ENCODE measurements at regions not wholly inside any gene's neighbourhood (a gene's known extent, or its start where the extent isn't known, plus 50 kb on each side); places are given as distances from the start of the nearest gene placed in this dataset.

- no peak overlapping the region for H3K4me3 ChIP-seq (ENCODE audit: low read length)
- H3K36me3 ChIP-seq (ENCODE audit: insufficient read depth, low read length), result no peaks in the 10 kb centered on the region
- H3K4me1 ChIP-seq (ENCODE audit: control insufficient read depth, insufficient read depth, low read length), result no peaks in the 10 kb centered on the region
- H3K4me2 ChIP-seq (ENCODE audit: low read length), result no peak overlapping the region
- no peak overlapping the region for H3K9ac ChIP-seq (ENCODE audit: low read depth, low read length)
- H3K27me3 ChIP-seq (ENCODE audit: control insufficient read depth, insufficient read depth, low read length), result peaks cover 20% of the 10 kb centered on the region
- H3K9me3 ChIP-seq (replicated peaks; ENCODE audit: low read length), result no peaks in the 10 kb centered on the region
Observed at GRCh38 chr4:38230821-38231563, 270.8 kb downstream of the PTTG2 start.

GRCh38 chr4:38231626-38232025 lies 271.4 kb downstream of the PTTG2 start:
- no peaks in the 10 kb centered on the region for H3K9me3 ChIP-seq (replicated peaks; ENCODE audit: low read length)
- H3K4me1 ChIP-seq (ENCODE audit: control insufficient read depth, insufficient read depth, low read length), result no peaks in the 10 kb centered on the region
- peaks cover 20% of the 10 kb centered on the region for H3K27me3 ChIP-seq (ENCODE audit: control insufficient read depth, insufficient read depth, low read length)
- no peak overlapping the region for H3K4me2 ChIP-seq (ENCODE audit: low read length)
- no peak overlapping the region for H3K9ac ChIP-seq (ENCODE audit: low read depth, low read length)
- no peak overlapping the region for H3K4me3 ChIP-seq (ENCODE audit: low read length)
- no peaks in the 10 kb centered on the region for H3K36me3 ChIP-seq (ENCODE audit: insufficient read depth, low read length)

- H3K27me3 ChIP-seq (ENCODE audit: control insufficient read depth, insufficient read depth, low read length), result peaks cover 20% of the 10 kb centered on the region
- no peak overlapping the region for H3K9ac ChIP-seq (ENCODE audit: low read depth, low read length)
- H3K4me2 ChIP-seq (ENCODE audit: low read length), result no peak overlapping the region
- no peak overlapping the region for H3K4me3 ChIP-seq (ENCODE audit: low read length)
- H3K9me3 ChIP-seq (replicated peaks; ENCODE audit: low read length), result no peaks in the 10 kb centered on the region
- no peaks in the 10 kb centered on the region for H3K36me3 ChIP-seq (ENCODE audit: insufficient read depth, low read length)
- no peaks in the 10 kb centered on the region for H3K4me1 ChIP-seq (ENCODE audit: control insufficient read depth, insufficient read depth, low read length)
Observed at GRCh38 chr4:38232741-38233140, 272.5 kb downstream of the PTTG2 start.

- Histone ChIP-seq H3K9me3 (replicated peaks; ENCODE audit: low read length) (no peaks in the 10 kb centered on the region), H3K36me3 (ENCODE audit: insufficient read depth, low read length) (no peaks in the 10 kb centered on the region), H3K27me3 (ENCODE audit: control insufficient read depth, insufficient read depth, low read length) (peaks cover 20% of the 10 kb centered on the region), H3K9ac (ENCODE audit: low read depth, low read length) (no peak overlapping the region), H3K4me1 (ENCODE audit: control insufficient read depth, insufficient read depth, low read length) (no peaks in the 10 kb centered on the region), H3K4me3 (ENCODE audit: low read length) (no peak overlapping the region), H3K4me2 (ENCODE audit: low read length) (no peak overlapping the region)
Observed at GRCh38 chr4:38233727-38234480, 273.7 kb downstream of the PTTG2 start.

- H3K4me2 ChIP-seq (ENCODE audit: low read length), result no peak overlapping the region
- H3K36me3 ChIP-seq (ENCODE audit: insufficient read depth, low read length), result no peaks in the 10 kb centered on the region
- no peak overlapping the region for H3K4me3 ChIP-seq (ENCODE audit: low read length)
- H3K9me3 ChIP-seq (replicated peaks; ENCODE audit: low read length), result no peaks in the 10 kb centered on the region
- no peak overlapping the region for H3K9ac ChIP-seq (ENCODE audit: low read depth, low read length)
- peaks cover 25% of the 10 kb centered on the region for H3K27me3 ChIP-seq (ENCODE audit: control insufficient read depth, insufficient read depth, low read length)
- H3K4me1 ChIP-seq (ENCODE audit: control insufficient read depth, insufficient read depth, low read length), result no peaks in the 10 kb centered on the region
Observed at GRCh38 chr4:38235354-38235753, 275.2 kb downstream of the PTTG2 start.

- Histone ChIP-seq H3K4me3 (ENCODE audit: low read length) (no peak overlapping the region), H3K36me3 (ENCODE audit: insufficient read depth, low read length) (no peaks in the 10 kb centered on the region), H3K9ac (ENCODE audit: low read depth, low read length) (no peak overlapping the region), H3K9me3 (replicated peaks; ENCODE audit: low read length) (no peaks in the 10 kb centered on the region), H3K4me2 (ENCODE audit: low read length) (no peak overlapping the region), H3K4me1 (ENCODE audit: control insufficient read depth, insufficient read depth, low read length) (no peaks in the 10 kb centered on the region), H3K27me3 (ENCODE audit: control insufficient read depth, insufficient read depth, low read length) (peaks cover 21% of the 10 kb centered on the region)
Observed at GRCh38 chr4:38236003-38236402, 275.8 kb downstream of the PTTG2 start.

GRCh38 chr4:38236503-38236902 lies 276.3 kb downstream of the PTTG2 start:
- no peaks in the 10 kb centered on the region for H3K36me3 ChIP-seq (ENCODE audit: insufficient read depth, low read length)
- H3K4me1 ChIP-seq (ENCODE audit: control insufficient read depth, insufficient read depth, low read length), result no peaks in the 10 kb centered on the region
- no peak overlapping the region for H3K4me3 ChIP-seq (ENCODE audit: low read length)
- H3K4me2 ChIP-seq (ENCODE audit: low read length), result no peak overlapping the region
- H3K9me3 ChIP-seq (replicated peaks; ENCODE audit: low read length), result no peaks in the 10 kb centered on the region
- H3K27me3 ChIP-seq (ENCODE audit: control insufficient read depth, insufficient read depth, low read length), result peaks cover 19% of the 10 kb centered on the region
- no peak overlapping the region for H3K9ac ChIP-seq (ENCODE audit: low read depth, low read length)

- peaks cover 17% of the 10 kb centered on the region for H3K27me3 ChIP-seq (ENCODE audit: control insufficient read depth, insufficient read depth, low read length)
- no peaks in the 10 kb centered on the region for H3K9me3 ChIP-seq (replicated peaks; ENCODE audit: low read length)
- no peaks in the 10 kb centered on the region for H3K36me3 ChIP-seq (ENCODE audit: insufficient read depth, low read length)
- no peak overlapping the region for H3K4me3 ChIP-seq (ENCODE audit: low read length)
- no peaks in the 10 kb centered on the region for H3K4me1 ChIP-seq (ENCODE audit: control insufficient read depth, insufficient read depth, low read length)
- no peak overlapping the region for H3K9ac ChIP-seq (ENCODE audit: low read depth, low read length)
- H3K4me2 ChIP-seq (ENCODE audit: low read length), result no peak overlapping the region
Observed at GRCh38 chr4:38237139-38237538, 276.9 kb downstream of the PTTG2 start.

- Histone ChIP-seq H3K27me3 (ENCODE audit: control insufficient read depth, insufficient read depth, low read length) (peaks cover 5% of the 10 kb centered on the region), H3K4me3 (ENCODE audit: low read length) (no peak overlapping the region), H3K4me2 (ENCODE audit: low read length) (no peak overlapping the region), H3K9me3 (replicated peaks; ENCODE audit: low read length) (no peaks in the 10 kb centered on the region), H3K4me1 (ENCODE audit: control insufficient read depth, insufficient read depth, low read length) (no peaks in the 10 kb centered on the region), H3K9ac (ENCODE audit: low read depth, low read length) (no peak overlapping the region), H3K36me3 (ENCODE audit: insufficient read depth, low read length) (no peaks in the 10 kb centered on the region)
Observed at GRCh38 chr4:38241541-38241940, 281.3 kb downstream of the PTTG2 start.

- no peak overlapping the region for H3K9ac ChIP-seq (ENCODE audit: low read depth, low read length)
- H3K4me1 ChIP-seq (ENCODE audit: control insufficient read depth, insufficient read depth, low read length), result no peaks in the 10 kb centered on the region
- H3K4me2 ChIP-seq (ENCODE audit: low read length), result no peak overlapping the region
- H3K36me3 ChIP-seq (ENCODE audit: insufficient read depth, low read length), result no peaks in the 10 kb centered on the region
- H3K27me3 ChIP-seq (ENCODE audit: control insufficient read depth, insufficient read depth, low read length), result peaks cover 5% of the 10 kb centered on the region
- H3K9me3 ChIP-seq (replicated peaks; ENCODE audit: low read length), result no peaks in the 10 kb centered on the region
- H3K4me3 ChIP-seq (ENCODE audit: low read length), result no peak overlapping the region
Observed at GRCh38 chr4:38242101-38242500, 281.9 kb downstream of the PTTG2 start.

GRCh38 chr4:38242822-38243387 lies 282.7 kb downstream of the PTTG2 start:
- Histone ChIP-seq H3K9ac (ENCODE audit: low read depth, low read length) (no peak overlapping the region), H3K4me1 (ENCODE audit: control insufficient read depth, insufficient read depth, low read length) (no peaks in the 10 kb centered on the region), H3K4me3 (ENCODE audit: low read length) (no peak overlapping the region), H3K9me3 (replicated peaks; ENCODE audit: low read length) (no peaks in the 10 kb centered on the region), H3K27me3 (ENCODE audit: control insufficient read depth, insufficient read depth, low read length) (peaks cover 5% of the 10 kb centered on the region), H3K4me2 (ENCODE audit: low read length) (no peak overlapping the region), H3K36me3 (ENCODE audit: insufficient read depth, low read length) (no peaks in the 10 kb centered on the region)
